Head of caudate nucleus (tissue), 42 donors: ENCODE measurements at regions not wholly inside any gene's neighbourhood (a gene's known extent, or its start where the extent isn't known, plus 50 kb on each side); places are given as distances from the start of the nearest gene placed in this dataset.
A peak's percentile ranks its signal among the peaks of the same experiment; 100 is the strongest.

Experiments used
- DNase-seq, 42 donors: peaks; one replicate each; pipeline versions ENCODE4 v3.0.0 to v3.0.0-alpha.2; 2020 to 2021; ENCODE audit warnings: mixed read lengths in 7 of 42
- intact Hi-C: fragments of 100-400 bp; cut with DNase I; formaldehyde crosslinking; loops from one replicate; pipeline ENCODE4 v1.15.0; 2022

DNA sequence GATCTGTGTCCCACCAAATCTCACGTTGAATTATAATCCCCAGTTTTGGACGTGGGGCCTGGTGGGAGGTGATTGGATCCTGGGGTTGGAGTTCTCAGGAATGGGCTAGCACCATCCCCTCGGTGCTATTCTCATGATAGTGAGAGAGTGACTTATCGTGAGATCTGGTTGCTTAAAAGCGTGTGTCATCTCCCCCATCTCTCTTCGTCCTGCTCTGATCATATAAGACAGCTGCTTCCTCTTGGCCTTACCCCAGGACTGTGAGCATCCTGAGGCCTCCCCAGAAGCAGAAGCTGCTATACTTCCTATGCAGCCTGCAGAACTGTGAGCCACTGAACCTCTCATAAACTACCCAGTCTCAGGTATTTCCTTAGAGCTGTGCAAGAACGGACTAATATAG is 163.7 kb upstream of the NDUFV2 start:
- DNase-seq: peak in 2 of 42 donors; percentile 20 to 45
- intact Hi-C loops: no loop called here

DNA sequence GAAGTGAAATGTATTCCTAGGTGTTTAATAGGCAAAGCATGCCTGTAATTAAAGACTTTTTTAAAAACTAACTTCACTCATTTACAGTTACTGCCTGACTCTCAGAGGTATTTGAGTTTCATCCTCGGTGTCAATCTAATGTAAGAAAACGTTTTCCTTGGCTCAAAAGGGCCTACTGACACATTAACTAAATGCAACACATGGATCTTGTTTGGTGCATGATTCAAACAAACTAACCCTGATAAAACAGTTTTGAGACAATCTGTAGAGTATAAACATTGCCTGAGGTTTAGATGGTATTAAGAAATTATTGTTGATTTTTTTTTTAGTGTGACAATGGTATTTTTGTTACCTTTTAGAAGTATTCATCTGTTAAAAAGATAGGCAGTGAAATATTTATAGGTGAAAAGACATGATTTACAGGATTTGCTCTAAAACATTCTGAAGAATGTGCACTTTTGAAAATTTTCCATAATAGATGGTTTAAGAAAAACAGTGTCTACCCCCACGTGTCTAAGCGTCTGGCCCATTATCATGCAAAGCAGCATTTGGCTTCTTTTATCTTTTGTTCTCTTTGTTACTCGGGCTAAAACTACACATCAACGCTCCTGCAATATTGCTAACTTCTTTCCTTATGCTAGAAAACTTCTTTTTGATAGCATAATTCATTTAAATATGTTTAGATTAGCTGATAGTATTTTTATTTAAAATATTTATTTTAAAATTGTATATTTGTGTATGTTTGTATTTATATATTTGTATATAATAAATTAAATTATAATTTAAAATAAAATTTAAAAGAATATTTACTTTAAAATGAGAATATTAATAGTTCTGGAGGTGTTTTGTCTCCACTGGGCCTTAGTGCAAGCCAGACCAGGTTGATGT is 160.2 kb upstream of the NDUFV2 start:
- no peak for DNase-seq
- intact Hi-C loops: loop anchor here (10.0 kb wide), 1 partner anchor 63 kb away; no protein-coding TSS in a partner anchor

DNA sequence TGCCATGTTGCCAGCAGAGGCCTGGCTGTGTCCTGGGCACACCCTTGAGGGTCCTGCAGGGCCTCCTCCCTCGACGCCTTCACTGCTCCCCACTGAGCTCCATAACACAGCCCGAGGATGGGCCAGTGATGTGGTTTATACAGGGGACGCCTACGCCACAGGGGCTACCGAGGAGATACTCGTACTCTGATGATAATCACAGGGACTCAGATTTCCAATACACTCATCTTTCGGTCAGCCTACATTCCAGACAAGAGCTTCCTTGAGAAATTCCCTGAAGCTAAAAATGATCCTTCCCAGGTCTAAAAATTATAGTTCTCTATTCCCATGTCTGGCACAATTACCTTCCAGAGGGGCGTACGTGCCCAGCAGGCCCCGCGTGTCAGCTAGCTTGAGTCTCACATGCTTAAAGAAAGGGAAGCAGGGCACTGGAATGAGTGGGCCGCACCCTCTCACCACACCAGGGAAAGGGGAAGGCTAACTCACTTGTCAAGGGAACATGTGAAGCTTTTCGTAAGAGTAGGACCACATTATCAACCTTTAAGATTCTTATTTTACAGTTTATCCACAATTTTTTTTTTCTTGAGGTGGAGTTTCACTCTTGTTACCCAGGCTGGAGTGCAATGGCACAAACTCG is 159.5 kb upstream of the NDUFV2 start:
- intact Hi-C loops: loop anchor here (10.0 kb wide), 1 partner anchor 62 kb away; no protein-coding TSS in a partner anchor
- no peak for DNase-seq

DNA sequence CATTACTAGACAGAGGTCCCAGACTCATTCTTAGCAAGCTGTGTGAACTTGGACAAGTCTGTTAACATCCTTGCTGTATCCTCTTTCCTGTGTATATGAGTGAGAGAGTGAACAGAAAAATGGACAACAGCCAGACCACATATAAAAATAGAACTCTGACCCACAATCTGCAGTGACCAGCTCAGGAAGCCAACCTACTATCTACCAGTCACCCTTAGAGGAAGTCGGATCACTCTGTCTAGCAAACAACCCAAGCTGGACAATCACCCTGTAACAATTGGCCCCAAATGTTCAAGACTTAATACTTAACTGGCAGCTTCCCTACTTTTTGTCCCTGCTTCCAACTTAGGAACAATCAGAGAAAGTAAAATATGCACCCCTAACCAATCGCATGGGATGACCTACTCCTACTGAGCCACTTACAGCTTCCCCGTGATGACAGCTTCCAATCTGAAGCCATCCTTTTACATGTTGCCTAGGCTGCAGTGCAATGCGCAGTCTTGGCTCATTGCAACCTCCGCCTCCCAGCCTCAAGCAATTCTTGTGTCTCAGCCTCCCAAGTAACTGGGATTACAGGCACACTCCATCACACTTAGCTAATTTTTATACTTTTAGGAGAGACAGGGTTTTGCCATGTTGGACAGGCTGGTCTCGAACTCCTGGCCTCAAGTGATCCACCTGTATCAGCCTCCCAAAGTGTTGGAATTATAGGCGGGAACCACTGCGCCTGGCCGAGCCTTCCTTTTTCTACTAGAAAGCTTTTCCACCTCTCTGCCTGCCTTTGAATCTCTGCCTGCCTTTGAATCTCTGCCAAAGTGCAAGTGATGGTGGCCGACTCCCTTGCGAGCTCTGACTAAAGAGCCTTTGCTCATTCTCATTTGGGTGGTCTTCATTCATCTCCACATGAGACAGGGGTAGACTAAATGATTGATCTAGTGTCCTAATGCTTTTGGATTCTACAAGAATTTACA is 158.3 kb upstream of the NDUFV2 start:
- no peak for DNase-seq
- intact Hi-C loops: loop anchor here (10.0 kb wide), 1 partner anchor 61 kb away; no protein-coding TSS in a partner anchor

DNA sequence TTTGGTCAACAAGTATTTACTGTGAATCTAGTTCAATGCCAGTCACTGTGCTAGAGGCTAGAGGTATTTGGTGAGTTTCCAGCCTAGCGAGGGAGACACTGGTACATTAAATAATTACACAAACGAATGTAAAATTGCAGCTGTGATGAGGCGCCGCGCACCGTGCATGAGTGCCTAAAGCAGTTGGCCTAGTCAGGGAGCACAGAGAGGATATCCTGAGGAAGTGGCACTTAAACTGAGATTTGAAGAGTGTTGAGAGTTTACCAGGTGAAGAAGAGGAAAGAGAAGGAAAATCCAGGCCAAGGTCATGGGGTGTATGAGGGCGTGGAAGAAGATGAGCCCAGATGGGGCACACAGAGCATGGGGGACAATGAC is 157.6 kb upstream of the NDUFV2 start:
- intact Hi-C loops: loop anchor here (10.0 kb wide), 1 partner anchor 60 kb away; no protein-coding TSS in a partner anchor
- no peak for DNase-seq

DNA sequence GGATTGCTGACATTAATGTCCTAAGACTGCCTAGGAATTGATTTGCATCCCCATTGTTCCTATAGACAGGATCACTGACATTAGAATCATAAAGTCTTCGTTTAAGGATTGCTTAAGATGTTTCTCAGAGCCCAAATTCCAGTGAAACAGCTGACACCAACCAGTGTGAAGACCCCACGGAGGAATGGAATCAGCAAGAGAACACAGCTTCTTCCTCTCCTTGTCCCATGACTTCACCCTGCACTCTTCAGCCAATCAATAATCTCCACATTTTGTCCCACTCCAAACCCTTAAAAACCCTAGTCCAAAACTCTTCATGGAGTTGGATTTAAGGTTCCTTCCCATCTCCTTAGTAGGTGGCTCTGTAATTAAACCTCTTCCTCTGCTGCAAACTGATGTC is 157.0 kb upstream of the NDUFV2 start:
- no peak for DNase-seq
- intact Hi-C loops: loop anchor here (10.0 kb wide), 1 partner anchor 59 kb away; no protein-coding TSS in a partner anchor

DNA sequence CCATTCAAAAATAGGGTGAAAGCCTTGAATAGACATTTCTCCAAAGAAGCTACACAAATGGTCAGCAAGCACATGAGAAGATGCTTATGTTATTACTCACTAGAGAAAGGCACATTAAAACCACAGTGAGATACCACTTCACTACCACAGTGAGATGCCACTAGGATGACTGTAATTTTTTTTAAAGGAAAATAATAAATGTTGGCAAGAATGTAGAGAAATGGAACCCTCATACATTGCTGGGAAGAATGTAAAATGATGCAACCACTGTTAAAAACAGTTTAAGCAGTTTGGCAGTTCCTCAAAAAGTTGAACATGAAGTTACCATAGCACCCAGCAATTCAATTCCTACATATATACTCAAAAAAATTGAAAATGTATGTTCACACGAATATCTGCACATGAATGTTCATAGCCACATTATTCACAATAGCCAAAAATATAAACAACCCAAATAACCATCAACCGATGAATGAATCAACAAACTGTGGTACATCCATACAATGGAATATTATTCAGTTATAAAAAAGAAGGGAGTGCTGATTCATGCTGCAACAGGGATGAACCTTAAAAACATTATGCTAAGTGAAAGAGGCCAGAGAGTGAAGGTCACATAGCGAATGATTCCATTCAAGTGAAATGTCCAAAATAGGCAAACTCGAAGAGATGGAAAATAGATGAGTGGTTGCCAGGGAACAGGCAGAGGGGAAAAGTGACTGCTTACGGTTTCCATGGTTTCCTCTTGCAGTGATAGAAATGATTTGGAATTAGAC is 156.2 kb upstream of the NDUFV2 start:
- intact Hi-C loops: loop anchor here (10.0 kb wide), 1 partner anchor 59 kb away; no protein-coding TSS in a partner anchor
- no peak for DNase-seq

DNA sequence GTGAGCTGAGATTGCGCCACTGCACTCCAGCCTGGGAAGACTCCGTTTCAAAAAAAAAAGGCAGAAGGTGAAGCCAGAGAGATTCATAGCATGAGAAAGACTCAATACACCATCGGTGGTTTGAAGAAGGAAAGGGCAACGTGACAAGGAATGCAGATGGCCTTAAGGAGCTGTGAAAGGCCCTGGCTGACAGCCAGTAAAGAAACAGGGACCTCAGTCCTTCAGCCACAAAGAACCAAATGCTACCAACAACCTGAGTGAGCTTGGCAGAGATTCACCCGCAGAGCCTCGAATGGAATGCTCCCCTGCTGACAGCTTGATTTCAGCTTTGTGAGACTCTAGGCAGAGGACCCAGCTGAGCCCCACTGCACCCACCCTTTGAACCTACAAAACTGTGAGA is 154.9 kb upstream of the NDUFV2 start:
- DNase-seq: no peak
- intact Hi-C loops: loop anchor here (10.0 kb wide), 1 partner anchor 57 kb away; no protein-coding TSS in a partner anchor

DNA sequence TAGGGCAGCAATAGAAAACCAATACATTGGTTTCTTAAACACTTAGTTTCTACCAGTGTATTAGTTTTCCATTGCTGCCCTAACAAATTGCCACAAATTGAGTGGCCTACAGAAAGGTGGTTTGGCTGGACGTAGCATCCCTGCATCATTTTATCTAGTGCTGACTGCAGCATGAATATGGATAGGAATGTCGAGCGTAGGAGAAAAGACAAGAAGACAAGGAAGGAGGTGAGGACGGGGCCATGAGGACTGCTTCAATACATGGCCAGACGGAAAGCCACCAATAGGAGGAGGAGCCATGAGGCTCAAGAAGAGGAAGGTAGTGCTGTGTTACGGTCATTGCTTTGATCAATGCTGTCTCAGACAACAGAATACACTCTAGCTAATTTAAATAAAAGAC is 154.5 kb upstream of the NDUFV2 start:
- intact Hi-C loops: loop anchor here (10.0 kb wide), 1 partner anchor 57 kb away; no protein-coding TSS in a partner anchor
- DNase-seq: no peak

DNA sequence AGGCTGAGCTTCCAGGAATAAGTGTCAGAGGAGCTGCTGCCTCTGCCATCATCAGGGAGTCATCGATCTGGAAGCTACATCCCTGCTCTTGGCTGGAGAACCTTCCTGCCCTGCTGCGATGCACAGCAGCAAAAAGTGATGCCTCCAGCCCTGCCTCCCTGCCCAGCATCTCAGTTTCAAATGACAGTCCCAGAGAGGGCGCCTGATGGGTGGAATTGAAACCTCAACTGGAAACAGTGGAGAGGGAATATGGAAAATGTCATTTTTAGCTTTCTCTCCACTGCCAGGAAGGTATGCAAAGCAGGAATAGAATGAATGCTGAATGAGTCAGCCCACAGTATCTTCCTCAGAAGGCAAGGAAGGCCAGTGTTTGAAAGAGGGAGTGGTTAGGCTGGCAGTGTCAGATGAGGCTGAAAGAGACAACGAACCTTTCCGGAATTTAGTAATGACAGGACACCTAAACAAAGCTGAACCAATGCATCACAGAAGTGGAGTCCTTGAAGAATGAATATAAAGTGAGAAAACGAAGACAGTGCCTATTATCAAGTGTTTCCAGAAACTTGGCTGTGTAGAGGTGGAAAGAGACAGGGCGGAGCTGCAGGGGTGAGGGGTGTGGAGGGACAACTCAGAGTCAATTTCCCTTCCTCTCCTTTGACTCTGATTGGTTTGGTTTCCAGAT is 153.9 kb upstream of the NDUFV2 start:
- intact Hi-C loops: loop anchor here (10.0 kb wide), 1 partner anchor 56 kb away; no protein-coding TSS in a partner anchor
- peak in 6 of 42 donors; percentile 14 to 55 (median 25) for DNase-seq

DNA sequence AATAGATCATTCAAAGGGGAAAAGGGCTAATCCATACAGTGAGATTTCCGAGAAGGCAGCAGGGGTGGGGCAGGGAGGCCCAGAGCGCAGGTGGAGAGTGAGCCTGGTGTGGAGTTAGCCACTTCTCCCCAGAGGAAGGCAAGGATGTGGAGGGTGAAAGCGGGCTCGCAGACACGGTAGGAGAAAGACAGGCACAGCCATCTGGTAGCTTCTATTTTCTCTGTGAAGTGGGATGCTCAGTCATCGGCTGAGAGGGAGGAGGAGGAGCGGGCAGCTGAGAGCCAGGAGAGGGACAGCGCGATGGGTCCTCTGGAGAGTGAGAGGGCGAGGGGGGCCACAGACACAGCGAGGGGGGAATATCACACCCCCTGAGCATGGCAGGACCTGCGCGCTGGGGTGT is 153.3 kb upstream of the NDUFV2 start:
- intact Hi-C loops: loop anchor here (10.0 kb wide), 1 partner anchor 56 kb away; no protein-coding TSS in a partner anchor
- DNase-seq: peak in 3 of 42 donors; percentile 10 to 45 (median 21)

DNA sequence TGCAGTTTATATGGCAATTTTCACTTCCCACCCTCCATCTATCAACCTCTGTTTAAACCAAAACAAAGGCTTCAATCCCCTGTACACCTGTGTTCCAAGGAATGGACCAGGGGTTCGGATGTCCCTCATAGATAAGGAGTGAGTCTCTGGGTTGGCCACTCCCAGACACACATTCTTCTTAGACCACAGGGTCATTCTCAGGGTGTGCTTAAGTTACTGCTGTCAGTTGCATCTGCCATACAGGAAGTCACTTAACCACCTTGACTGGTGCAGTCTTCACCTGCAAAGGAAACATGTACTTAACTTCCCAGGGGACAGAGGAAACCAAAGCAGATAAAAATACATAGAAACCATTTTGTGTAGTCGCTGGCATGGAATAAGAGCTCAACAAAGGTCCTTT is 151.0 kb upstream of the NDUFV2 start:
- no peak for DNase-seq

DNA sequence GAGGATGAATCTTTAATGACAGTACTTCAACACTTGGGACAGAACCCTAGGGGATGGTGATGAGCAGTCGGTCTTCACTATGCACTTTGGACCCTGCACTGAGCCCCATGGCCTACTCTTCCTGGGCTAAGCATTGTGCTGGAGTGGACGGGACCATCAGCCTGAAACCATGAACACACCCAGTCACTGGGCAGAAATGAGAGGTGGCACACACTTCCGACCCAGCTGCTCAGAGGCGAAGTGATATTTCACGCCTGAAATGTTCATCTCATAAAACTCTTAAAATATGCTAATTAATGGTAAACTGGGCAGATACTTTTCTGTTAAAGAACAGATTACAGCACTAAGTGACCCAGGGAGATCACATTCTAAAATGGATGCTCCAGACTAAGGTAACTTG is 150.3 kb upstream of the NDUFV2 start:
- intact Hi-C loops: no loop called here
- no peak for DNase-seq

More for the DNA sequence above, 151.0 kb upstream of the NDUFV2 start:
- intact Hi-C loops: no loop called here

DNA sequence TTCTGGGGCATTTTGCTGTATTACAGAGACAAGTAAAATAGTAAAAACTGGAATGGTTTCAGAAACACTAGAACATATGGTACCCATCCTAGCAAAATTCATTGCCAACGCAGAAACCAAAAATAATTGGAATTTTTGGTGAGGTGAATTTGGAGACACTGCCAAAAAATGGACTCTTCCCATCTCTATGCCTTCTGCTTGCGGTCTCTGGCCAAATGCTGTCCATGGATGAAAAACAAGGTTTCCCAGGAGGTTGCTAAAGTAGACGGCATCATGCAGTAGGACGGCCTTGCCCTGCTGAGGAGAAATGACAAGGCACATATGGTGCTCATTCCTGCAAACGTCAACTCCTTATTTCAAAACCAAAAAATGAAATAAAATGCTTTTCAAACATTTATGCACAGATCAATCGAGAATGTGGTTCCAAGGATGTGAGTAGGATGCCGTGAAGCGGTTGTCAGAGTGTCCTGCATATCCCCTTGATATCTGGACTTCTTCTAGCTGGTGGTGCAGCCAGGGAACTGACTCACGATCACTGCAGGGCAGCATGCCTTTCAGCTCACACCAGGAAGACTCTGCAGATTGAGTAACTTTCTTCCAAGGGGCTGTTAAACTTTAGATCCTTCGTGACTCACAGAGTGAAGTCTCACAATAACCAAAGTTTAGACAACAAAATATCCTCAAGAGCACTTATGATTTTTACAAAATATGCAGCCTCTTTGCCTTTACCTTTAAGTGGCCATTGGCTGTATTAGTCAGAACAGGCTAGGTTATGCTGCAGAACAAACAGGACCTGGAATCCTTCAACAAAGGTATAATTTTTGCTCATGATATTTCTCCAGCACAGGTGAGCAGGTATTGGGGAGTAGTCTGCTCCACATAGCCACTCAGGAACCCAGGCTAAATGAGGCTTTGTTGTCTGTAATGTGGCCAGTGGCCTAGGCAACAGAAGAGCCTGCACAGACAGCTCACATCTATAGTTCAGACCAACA is 149.4 kb upstream of the NDUFV2 start:
- intact Hi-C loops: no loop called here
- no peak for DNase-seq

DNA sequence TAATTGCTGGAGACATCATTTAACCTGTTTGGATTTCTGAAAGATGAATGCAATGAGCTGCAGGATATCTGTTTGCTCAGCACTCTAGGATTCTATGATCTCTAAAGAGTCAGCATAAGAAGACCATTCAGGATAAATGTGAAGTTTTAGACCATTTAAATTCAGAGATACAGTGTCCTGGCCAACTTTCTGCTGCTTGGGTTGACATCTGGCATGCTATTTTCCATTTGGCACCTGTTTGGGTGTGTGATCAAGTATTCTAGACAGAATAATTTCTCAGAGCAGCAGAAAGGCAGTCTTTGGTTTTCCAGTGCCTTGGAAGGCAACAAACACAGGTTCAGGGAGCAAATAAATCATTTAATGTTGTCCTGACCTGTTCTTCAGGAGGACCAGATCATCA is 144.8 kb upstream of the NDUFV2 start:
- no peak for DNase-seq
- intact Hi-C loops: no loop called here

DNA sequence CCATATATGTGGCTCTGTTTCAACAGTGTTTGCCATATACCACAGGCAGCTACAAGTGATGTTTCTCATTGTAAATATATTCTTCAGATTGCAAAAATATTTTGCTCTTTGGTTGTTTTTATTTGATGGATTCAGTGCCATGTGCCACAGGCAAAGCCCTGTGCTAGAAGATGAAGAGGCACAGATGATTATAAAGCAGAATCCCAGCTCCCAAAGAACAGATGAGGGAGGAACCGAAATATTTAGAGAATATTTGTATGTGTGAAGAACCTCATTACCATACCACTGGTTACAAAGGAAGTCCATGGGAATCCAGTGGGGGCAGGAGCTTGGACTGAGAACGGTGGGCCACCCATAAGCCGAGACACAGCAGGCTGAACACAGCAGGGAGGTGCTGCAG is 143.8 kb upstream of the NDUFV2 start:
- no peak for DNase-seq
- intact Hi-C loops: no loop called here
